Gastroesophageal sphincter (tissue), 4 donors: ENCODE measurements at regions not wholly inside any gene's neighbourhood (a gene's known extent, or its start where the extent isn't known, plus 50 kb on each side); places are given as distances from the start of the nearest gene placed in this dataset.

ENCODE experiments used
- ATAC-seq: fragments of 150-250 bp; one replicate; pipeline ENCODE4 v1.9.1; 2016; ENCODE audit warnings: mild to moderate bottlenecking, moderate library complexity
- H3K27ac ChIP-seq, 4 donors: fragments of 200-600 bp; sonication (generic) in 3 of 4; 1 replicate in 3 of 4; 2 replicates in 1 of 4; pipeline ENCODE4 v1.5.1; 2016 to 2019
- H3K27me3 ChIP-seq: fragments of 200-600 bp; sonication (generic); one replicate; pipeline ENCODE4 v1.5.1; 2019
- H3K36me3 ChIP-seq, 2 donors: fragments of 200-600 bp; sonication (generic); one replicate each; pipeline ENCODE4 v1.5.1; 2019; ENCODE audit warnings: control low read depth in 1 of 2
- H3K4me1 ChIP-seq, 3 donors: fragments of 200-600 bp; sonication (generic); 1 replicate in 2 of 3; 2 replicates in 1 of 3; pipeline ENCODE4 v1.5.1; 2016 to 2019; ENCODE audit warnings: control low read depth in 2 of 3
- H3K4me3 ChIP-seq, 2 donors: fragments of 200-600 bp; sonication (generic); one replicate each; pipeline ENCODE4 v1.5.1; 2019; ENCODE audit warnings: mild to moderate bottlenecking in 1 of 2, moderate library complexity in 1 of 2
- H3K9me3 ChIP-seq, 3 donors: fragments of 200-600 bp; sonication (generic); one replicate each; pipeline ENCODE4 v1.5.1; 2017 to 2019; ENCODE audit warnings: control low read depth in 2 of 3
- EP300 ChIP-seq: sonication (generic); formaldehyde crosslinking; IDR thresholded peaks from one replicate; pipeline ENCODE4 v1.6.1; 2017; ENCODE audit warnings: antibody characterized with exemption, mild to moderate bottlenecking
- POLR2A ChIP-seq, 2 donors: fragments of 450-650 bp; IDR thresholded peaks; one replicate each; pipeline ENCODE4 v1.6.1; 2017; ENCODE audit warnings: antibody characterized with exemption in 2 of 2, mild to moderate bottlenecking in 2 of 2, moderate library complexity in 1 of 2
- POLR2AphosphoS5 ChIP-seq: sonication (generic); formaldehyde crosslinking; IDR thresholded peaks from one replicate; pipeline ENCODE4 v1.6.1; 2017; ENCODE audit warnings: antibody characterized with exemption
- WGBS, 2 donors: methylation state at CpG; one replicate each; pipeline ENCODE4 v1.1.5; 2018; ENCODE audit warnings: low coverage in 1 of 2; 5-methylcytosine and 5-hydroxymethylcytosine counted together
- TF ChIP-seq, protein P1 (sequence below), 4 experiments: fragments of 200-600 bp in 2 of 4; fragments of 450-650 bp in 2 of 4; sonication (generic) in 1 of 4; IDR thresholded peaks; one replicate each; pipeline ENCODE4 v1.5.1; 2017 to 2019; ENCODE audit warnings: antibody characterized with exemption in 4 of 4, mild to moderate bottlenecking in 2 of 4, moderate library complexity in 2 of 4

DNA sequence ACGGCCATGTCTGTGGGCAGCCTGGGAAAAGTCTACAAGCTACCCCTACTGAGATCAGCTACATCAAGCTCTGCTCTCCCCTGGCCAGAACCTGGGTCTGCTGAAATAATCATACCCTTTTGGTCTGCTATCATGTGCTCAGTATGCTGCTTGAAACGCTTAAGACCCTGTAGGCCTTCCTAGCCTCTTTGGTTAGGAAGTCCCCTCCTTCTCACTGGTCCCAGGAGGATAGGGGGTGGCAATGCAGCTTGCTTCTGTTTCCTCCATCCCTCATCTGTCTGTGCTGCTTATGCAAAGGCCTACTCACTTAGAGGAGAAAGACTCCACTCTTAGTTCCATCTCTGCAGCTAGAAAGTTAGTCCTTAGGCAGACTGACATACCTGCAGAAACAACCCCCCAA is 118.2 kb upstream of the RASGRP1 start:
- Histone ChIP-seq H3K27ac (no peak overlapping the region), H3K36me3 (no peaks in the 10 kb centered on the region), H3K4me3 (no peak overlapping the region), H3K4me1 (no peaks in the 10 kb centered on the region), H3K9me3 (no peaks in the 10 kb centered on the region), H3K27me3 (peaks cover 18% of the 10 kb centered on the region)
- ATAC-seq: no peak
- 75 to 79% methylated on average over 2 of the region's 2 CpGs for WGBS, 2 donors
- TF ChIP-seq POLR2A (IDR thresholded peaks at IDR 0.05) (no peak), POLR2AphosphoS5 (no peak), EP300 (no peak)
- TF ChIP-seq, protein P1, sequence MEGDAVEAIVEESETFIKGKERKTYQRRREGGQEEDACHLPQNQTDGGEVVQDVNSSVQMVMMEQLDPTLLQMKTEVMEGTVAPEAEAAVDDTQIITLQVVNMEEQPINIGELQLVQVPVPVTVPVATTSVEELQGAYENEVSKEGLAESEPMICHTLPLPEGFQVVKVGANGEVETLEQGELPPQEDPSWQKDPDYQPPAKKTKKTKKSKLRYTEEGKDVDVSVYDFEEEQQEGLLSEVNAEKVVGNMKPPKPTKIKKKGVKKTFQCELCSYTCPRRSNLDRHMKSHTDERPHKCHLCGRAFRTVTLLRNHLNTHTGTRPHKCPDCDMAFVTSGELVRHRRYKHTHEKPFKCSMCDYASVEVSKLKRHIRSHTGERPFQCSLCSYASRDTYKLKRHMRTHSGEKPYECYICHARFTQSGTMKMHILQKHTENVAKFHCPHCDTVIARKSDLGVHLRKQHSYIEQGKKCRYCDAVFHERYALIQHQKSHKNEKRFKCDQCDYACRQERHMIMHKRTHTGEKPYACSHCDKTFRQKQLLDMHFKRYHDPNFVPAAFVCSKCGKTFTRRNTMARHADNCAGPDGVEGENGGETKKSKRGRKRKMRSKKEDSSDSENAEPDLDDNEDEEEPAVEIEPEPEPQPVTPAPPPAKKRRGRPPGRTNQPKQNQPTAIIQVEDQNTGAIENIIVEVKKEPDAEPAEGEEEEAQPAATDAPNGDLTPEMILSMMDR (IDR thresholded peaks at IDR 0.05): no peak

DNA sequence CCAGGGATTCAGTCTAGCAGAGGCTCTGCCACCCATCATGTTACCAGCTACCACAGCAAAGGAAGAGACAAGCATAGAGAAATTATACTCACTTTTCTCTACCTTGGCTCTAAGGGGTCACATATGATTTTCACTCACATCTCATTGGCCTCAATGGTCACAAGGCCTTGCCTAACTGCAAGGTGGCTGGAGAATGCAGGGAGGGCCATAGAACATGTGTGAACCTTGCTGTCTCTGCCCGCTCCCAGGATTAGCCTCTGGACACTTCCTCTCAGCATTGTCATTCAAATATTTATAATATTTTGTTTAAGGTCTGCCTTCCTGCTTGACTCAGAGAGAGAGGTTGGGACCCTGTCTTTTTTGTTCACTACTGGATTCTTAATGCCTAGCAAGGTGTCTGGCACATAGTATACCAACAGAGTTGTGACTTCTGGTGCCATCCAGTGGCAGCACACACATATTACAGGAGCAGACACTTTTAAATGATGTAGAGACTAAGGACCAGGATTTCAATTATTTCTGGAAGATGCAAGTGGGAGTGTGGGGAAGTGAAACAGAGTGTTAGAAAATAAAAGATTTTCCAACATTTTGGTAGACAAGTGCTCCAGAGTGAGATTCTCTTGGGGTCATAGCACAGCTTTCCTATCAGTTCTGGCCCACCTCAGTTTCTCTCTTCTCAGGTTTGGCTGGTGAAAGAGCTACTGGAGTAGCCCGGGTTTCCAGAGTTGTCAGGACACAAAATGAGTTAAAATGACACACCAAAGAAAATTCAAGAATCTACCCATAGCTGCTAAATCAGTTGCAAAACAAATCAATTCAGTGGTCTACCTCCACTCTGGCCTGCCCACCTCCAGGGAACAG is 119.0 kb upstream of the RASGRP1 start:
- TF ChIP-seq, protein P1 (IDR thresholded peaks at IDR 0.05): peak; percentile 45 to 68 (median 59)
- TF ChIP-seq EP300 (no peak), POLR2AphosphoS5 (no peak), POLR2A (IDR thresholded peaks at IDR 0.05) (no peak)
- no peak for ATAC-seq
- no peaks in the 10 kb centered on the region for H3K36me3 ChIP-seq
- H3K4me1 ChIP-seq: no peaks in the 10 kb centered on the region
- no peaks in the 10 kb centered on the region for H3K9me3 ChIP-seq
- peaks cover 18% of the 10 kb centered on the region for H3K27me3 ChIP-seq
- no peak overlapping the region for H3K27ac ChIP-seq
- H3K4me3 ChIP-seq: no peak overlapping the region
- WGBS, 2 donors: 50 to 86% methylated on average over 1 to 2 of the region's 2 CpGs

DNA sequence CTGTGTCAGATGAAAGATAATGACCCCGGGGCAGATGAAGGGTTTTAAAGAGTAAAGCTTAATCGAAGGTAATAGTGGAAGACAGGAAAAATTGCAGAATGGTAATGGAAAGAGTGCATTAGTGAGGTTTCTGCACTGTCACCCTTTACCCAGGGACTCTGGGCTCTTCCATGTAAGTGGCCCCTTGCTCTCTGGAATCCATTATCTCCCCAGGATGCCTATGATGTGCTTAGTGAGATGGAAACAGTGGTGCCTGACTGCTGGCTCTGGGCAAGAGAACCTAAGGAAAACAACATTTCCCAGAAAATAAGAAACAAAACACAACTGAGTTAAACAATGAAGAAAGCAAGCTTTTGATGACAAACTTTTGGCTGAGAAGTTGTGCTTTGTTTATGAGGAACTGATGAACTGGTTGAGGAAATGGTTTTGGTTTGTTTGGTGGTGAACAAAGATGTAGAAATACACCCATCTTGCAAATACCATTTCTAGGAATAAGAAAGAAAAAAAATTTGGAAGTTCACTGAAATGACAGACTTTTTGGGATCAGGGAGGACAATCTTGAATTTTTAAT is 119.9 kb upstream of the RASGRP1 start:
- no peaks in the 10 kb centered on the region for H3K36me3 ChIP-seq
- H3K4me3 ChIP-seq: no peak overlapping the region
- H3K9me3 ChIP-seq: no peaks in the 10 kb centered on the region
- no peak for ATAC-seq
- H3K27me3 ChIP-seq: peaks cover 18% of the 10 kb centered on the region
- TF ChIP-seq EP300: no peak
- no peak for TF ChIP-seq POLR2AphosphoS5
- TF ChIP-seq, protein P1 (IDR thresholded peaks at IDR 0.05): no peak
- no peak for TF ChIP-seq POLR2A (IDR thresholded peaks at IDR 0.05)
- H3K27ac ChIP-seq: no peak overlapping the region
- 51 to 67% methylated on average over 2 of the region's 2 CpGs for WGBS, 2 donors
- no peaks in the 10 kb centered on the region for H3K4me1 ChIP-seq

DNA sequence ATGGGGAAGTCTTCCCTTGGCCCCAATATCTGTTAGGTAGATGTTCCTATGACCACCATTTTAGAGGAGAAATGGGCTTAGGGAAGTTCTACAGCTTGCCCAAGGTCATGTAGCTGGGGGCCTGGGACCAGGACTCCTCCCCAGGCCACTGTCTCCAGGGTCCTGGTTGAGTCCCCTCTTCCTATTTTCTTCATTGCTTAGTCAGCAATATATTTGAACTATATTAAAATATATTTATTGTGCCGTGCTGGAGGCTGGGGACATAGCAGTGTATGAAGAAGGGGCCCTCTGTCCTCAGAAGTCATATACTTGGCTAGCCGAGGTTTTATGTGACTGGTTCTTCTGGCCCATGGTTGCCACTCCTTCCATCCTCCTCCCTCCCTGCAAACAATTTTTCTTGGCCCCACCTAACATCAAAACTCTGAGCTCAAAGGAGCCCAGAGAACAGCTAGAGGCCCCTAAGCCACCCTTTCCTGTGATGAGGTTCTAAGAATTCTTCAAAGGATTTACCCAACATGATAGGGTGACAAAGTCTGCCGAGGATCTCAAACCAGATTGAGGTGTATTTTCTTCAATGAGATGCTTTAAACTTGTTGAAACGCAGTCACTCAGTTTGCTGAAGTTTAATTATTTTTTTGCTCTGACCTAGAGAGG is 121.2 kb upstream of the RASGRP1 start:
- TF ChIP-seq POLR2AphosphoS5 (no peak), POLR2A (IDR thresholded peaks at IDR 0.05) (no peak), EP300 (no peak)
- TF ChIP-seq, protein P1 (IDR thresholded peaks at IDR 0.05): no peak
- no peaks in the 10 kb centered on the region for H3K36me3 ChIP-seq
- no peaks in the 10 kb centered on the region for H3K4me1 ChIP-seq
- 82 to 86% methylated on average over 4 of the region's 4 CpGs for WGBS, 2 donors
- peaks cover 18% of the 10 kb centered on the region for H3K27me3 ChIP-seq
- no peaks in the 10 kb centered on the region for H3K9me3 ChIP-seq
- no peak for ATAC-seq
- no peak overlapping the region for H3K4me3 ChIP-seq
- no peak overlapping the region for H3K27ac ChIP-seq
